ENCODE measurements at regions not wholly inside any gene's neighbourhood (a gene's known extent, or its start where the extent isn't known, plus 50 kb on each side); places are given as distances from the start of the nearest gene placed in this dataset.

GRCh38 chr6:40280231-40280630 lies 306.9 kb downstream of the LRFN2 start:
- H3K4me3 ChIP-seq (ENCODE audit: low read length), result no peak overlapping the region
- H3K9me2 ChIP-seq (ENCODE audit: insufficient read depth, low read length), result no peaks in the 10 kb centered on the region
- no peak overlapping the region for H3K27ac ChIP-seq (ENCODE audit: low read length)
- H3K9ac ChIP-seq (ENCODE audit: low read length), result no peak overlapping the region
- H3K27me3 ChIP-seq (ENCODE audit: insufficient read depth, low read depth, low read length), result no peaks in the 10 kb centered on the region
- no peak for TF ChIP-seq RAD21 (conservative IDR thresholded peaks at IDR 0.05)
- H3K9me3 ChIP-seq (ENCODE audit: low read length), result no peaks in the 10 kb centered on the region
- no peak overlapping the region for H3K4me2 ChIP-seq (ENCODE audit: low read length)
- no peaks in the 10 kb centered on the region for H4K20me1 ChIP-seq (ENCODE audit: insufficient read depth)
- no peaks in the 10 kb centered on the region for H3K79me2 ChIP-seq (replicated peaks; ENCODE audit: insufficient read depth, low read length)
- H3K36me3 ChIP-seq (ENCODE audit: insufficient read depth, low read length), result no peaks in the 10 kb centered on the region
- no peaks in the 10 kb centered on the region for H3F3A ChIP-seq (ENCODE audit: insufficient read depth, low read length, poor library complexity, severe bottlenecking)
- no peak overlapping the region for H2AFZ ChIP-seq (ENCODE audit: low read depth, low read length)

DNA sequence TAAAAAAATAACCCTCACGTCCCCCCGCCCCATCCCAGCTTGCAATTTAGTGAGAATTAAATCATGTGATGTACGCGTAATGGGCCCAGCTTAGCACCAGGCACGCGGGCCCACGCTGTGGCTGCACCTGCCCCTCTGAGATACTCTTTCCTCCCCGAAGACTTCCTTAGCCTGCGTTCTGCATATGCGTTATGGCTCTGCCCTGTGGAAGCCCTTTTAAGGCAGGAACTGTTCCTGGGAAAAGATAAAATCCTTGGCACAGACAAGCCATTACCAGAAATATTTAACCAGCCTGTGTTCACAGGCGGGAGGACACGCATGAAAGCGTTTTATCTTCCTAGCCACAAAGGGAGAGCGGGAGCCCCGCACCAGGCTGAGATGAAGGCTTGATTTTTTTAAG lies 311.0 kb downstream of the LRFN2 start:
- H3K9me2 ChIP-seq (ENCODE audit: insufficient read depth, low read length), result no peaks in the 10 kb centered on the region
- TF ChIP-seq, protein P1, sequence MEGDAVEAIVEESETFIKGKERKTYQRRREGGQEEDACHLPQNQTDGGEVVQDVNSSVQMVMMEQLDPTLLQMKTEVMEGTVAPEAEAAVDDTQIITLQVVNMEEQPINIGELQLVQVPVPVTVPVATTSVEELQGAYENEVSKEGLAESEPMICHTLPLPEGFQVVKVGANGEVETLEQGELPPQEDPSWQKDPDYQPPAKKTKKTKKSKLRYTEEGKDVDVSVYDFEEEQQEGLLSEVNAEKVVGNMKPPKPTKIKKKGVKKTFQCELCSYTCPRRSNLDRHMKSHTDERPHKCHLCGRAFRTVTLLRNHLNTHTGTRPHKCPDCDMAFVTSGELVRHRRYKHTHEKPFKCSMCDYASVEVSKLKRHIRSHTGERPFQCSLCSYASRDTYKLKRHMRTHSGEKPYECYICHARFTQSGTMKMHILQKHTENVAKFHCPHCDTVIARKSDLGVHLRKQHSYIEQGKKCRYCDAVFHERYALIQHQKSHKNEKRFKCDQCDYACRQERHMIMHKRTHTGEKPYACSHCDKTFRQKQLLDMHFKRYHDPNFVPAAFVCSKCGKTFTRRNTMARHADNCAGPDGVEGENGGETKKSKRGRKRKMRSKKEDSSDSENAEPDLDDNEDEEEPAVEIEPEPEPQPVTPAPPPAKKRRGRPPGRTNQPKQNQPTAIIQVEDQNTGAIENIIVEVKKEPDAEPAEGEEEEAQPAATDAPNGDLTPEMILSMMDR (IDR thresholded peaks at IDR 0.05; ENCODE audit: poor library complexity, severe bottlenecking), result no peak
- TF ChIP-seq POLR2AphosphoS5 (IDR thresholded peaks at IDR 0.05), result no peak
- no peak for TF ChIP-seq SMC3 (conservative IDR thresholded peaks at IDR 0.05; ENCODE audit: poor library complexity)
- no peak for TF ChIP-seq MXI1 (conservative IDR thresholded peaks at IDR 0.05; ENCODE audit: poor library complexity, severe bottlenecking)
- TF ChIP-seq REST (IDR thresholded peaks at IDR 0.05; ENCODE audit: borderline replicate concordance), result no peak
- TF ChIP-seq EZH2 (IDR thresholded peaks at IDR 0.05; ENCODE audit: borderline replicate concordance, insufficient read depth, low read length, poor library complexity, severe bottlenecking), result no peak
- TF ChIP-seq EP300 (conservative IDR thresholded peaks at IDR 0.05; ENCODE audit: poor library complexity, severe bottlenecking), result no peak
- H3K79me2 ChIP-seq (replicated peaks; ENCODE audit: insufficient read depth, low read length), result no peaks in the 10 kb centered on the region
- H4K20me1 ChIP-seq (ENCODE audit: insufficient read depth), result no peaks in the 10 kb centered on the region
- no peaks in the 10 kb centered on the region for H3K27me3 ChIP-seq (ENCODE audit: insufficient read depth, low read depth, low read length)
- H3K9me3 ChIP-seq (ENCODE audit: low read length), result no peaks in the 10 kb centered on the region
- H3F3A ChIP-seq (ENCODE audit: insufficient read depth, low read length, poor library complexity, severe bottlenecking), result no peaks in the 10 kb centered on the region
- H3K4me2 ChIP-seq (ENCODE audit: low read length), result no peak overlapping the region
- H2AFZ ChIP-seq (ENCODE audit: low read depth, low read length), result no peak overlapping the region
- no peak overlapping the region for H3K9ac ChIP-seq (ENCODE audit: low read length)
- H3K4me3 ChIP-seq (ENCODE audit: low read length), result no peak overlapping the region
- H3K27ac ChIP-seq (ENCODE audit: low read length), result no peak overlapping the region
- no peaks in the 10 kb centered on the region for H3K36me3 ChIP-seq (ENCODE audit: insufficient read depth, low read length)

DNA sequence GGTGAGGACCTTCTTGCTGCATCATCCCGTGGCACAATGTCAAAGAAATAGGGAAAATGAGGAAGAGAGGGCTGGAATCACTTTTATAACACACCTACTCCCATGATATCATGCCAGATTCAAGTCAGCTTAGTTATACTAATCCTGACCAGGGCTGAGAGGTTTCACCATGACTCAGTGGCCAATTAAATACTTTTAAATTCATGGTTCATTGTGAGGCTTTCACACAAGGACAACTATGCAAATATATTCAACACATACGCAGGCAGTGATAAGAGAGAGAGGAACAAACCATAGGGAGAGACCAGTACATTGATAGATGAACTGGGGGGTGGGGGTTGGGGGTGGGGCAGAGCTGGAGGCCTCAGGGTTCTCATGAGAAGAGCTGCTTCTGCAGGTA lies 313.1 kb downstream of the LRFN2 start:
- H3K27ac ChIP-seq (ENCODE audit: low read length), result no peak overlapping the region
- H3K9me3 ChIP-seq (ENCODE audit: low read length), result no peaks in the 10 kb centered on the region
- no peak overlapping the region for H3K4me3 ChIP-seq (ENCODE audit: low read length)
- no peaks in the 10 kb centered on the region for H3K36me3 ChIP-seq (ENCODE audit: insufficient read depth, low read length)
- H3K79me2 ChIP-seq (replicated peaks; ENCODE audit: insufficient read depth, low read length), result no peaks in the 10 kb centered on the region
- H4K20me1 ChIP-seq (ENCODE audit: insufficient read depth), result no peaks in the 10 kb centered on the region
- no peak overlapping the region for H2AFZ ChIP-seq (ENCODE audit: low read depth, low read length)
- no peaks in the 10 kb centered on the region for H3F3A ChIP-seq (ENCODE audit: insufficient read depth, low read length, poor library complexity, severe bottlenecking)
- no peak overlapping the region for H3K4me2 ChIP-seq (ENCODE audit: low read length)
- no peaks in the 10 kb centered on the region for H3K27me3 ChIP-seq (ENCODE audit: insufficient read depth, low read depth, low read length)
- no peak for TF ChIP-seq MXI1 (conservative IDR thresholded peaks at IDR 0.05; ENCODE audit: poor library complexity, severe bottlenecking)
- no peak for TF ChIP-seq REST (IDR thresholded peaks at IDR 0.05; ENCODE audit: borderline replicate concordance)
- TF ChIP-seq TAF1 (IDR thresholded peaks at IDR 0.05; ENCODE audit: low read depth), result no peak
- no peak for TF ChIP-seq POLR2AphosphoS5 (IDR thresholded peaks at IDR 0.05)
- no peak for TF ChIP-seq RAD21 (conservative IDR thresholded peaks at IDR 0.05)
- TF ChIP-seq EZH2 (IDR thresholded peaks at IDR 0.05; ENCODE audit: borderline replicate concordance, insufficient read depth, low read length, poor library complexity, severe bottlenecking), result no peak
- no peak for TF ChIP-seq SMC3 (conservative IDR thresholded peaks at IDR 0.05; ENCODE audit: poor library complexity)
- H3K9me2 ChIP-seq (ENCODE audit: insufficient read depth, low read length), result no peaks in the 10 kb centered on the region
- H3K9ac ChIP-seq (ENCODE audit: low read length), result no peak overlapping the region

All from neural cell (in vitro differentiated cells).